ENCODE measurements at regions not wholly inside any gene's neighbourhood (a gene's known extent, or its start where the extent isn't known, plus 50 kb on each side); places are given as distances from the start of the nearest gene placed in this dataset.

- no peak overlapping the region for H3K4me3 ChIP-seq
- no peak for TF ChIP-seq Cebpa-rat (IDR thresholded peaks at IDR 0.05)
- H4K20me1 ChIP-seq = no peaks in the 10 kb centered on the region
- H3K4me1 ChIP-seq = no peaks in the 10 kb centered on the region
- H3K27me3 ChIP-seq = no peaks in the 10 kb centered on the region
- no peaks in the 10 kb centered on the region for H3K36me3 ChIP-seq
- H3K9ac ChIP-seq = no peak overlapping the region
- H3K9me3 ChIP-seq (replicated peaks in 1 of 11) = no peaks in the 10 kb centered on the region
- H3K4me2 ChIP-seq = no peak overlapping the region
- H3K27ac ChIP-seq = no peak overlapping the region
Observed at GRCh38 chr9:103615994-103616393, 478.1 kb upstream of the SMC2 start.

GRCh38 chr9:103617046-103617445 lies 477.1 kb upstream of the SMC2 start:
- no peak for TF ChIP-seq Cebpa-rat (IDR thresholded peaks at IDR 0.05)

GRCh38 chr9:103625161-103625804 lies 468.8 kb upstream of the SMC2 start:
- TF ChIP-seq Cebpa-rat (IDR thresholded peaks at IDR 0.05) = no peak
- Histone ChIP-seq H3K4me3 (no peak overlapping the region), H3K4me1 (no peaks in the 10 kb centered on the region), H3K27me3 (no peaks in the 10 kb centered on the region), H3K9me3 (replicated peaks in 1 of 11) (peaks cover 0 to 9% (median 4%) of the 10 kb centered on the region in 11 experiments; a peak in 6 of 22 replicates), H3K36me3 (no peaks in the 10 kb centered on the region), H3K9ac (no peak overlapping the region), H3K4me2 (no peak overlapping the region), H3K27ac (no peak overlapping the region), H4K20me1 (no peaks in the 10 kb centered on the region)

More at GRCh38 chr9:103617046-103617445, 477.1 kb upstream of the SMC2 start:
- Histone ChIP-seq H3K27me3 (no peaks in the 10 kb centered on the region), H3K9ac (no peak overlapping the region), H3K9me3 (replicated peaks in 1 of 11) (peaks cover 0 to 3% (median 2%) of the 10 kb centered on the region in 11 experiments; a peak in 5 of 22 replicates), H3K36me3 (no peaks in the 10 kb centered on the region), H4K20me1 (no peaks in the 10 kb centered on the region), H3K4me1 (no peaks in the 10 kb centered on the region), H3K4me3 (no peak overlapping the region), H3K27ac (no peak overlapping the region), H3K4me2 (no peak overlapping the region)

- Histone ChIP-seq H3K27ac (no peak overlapping the region), H3K4me3 (no peak overlapping the region), H3K4me1 (no peaks in the 10 kb centered on the region), H3K36me3 (no peaks in the 10 kb centered on the region), H3K9me3 (replicated peaks in 1 of 11) (no peaks in the 10 kb centered on the region), H3K27me3 (no peaks in the 10 kb centered on the region), H3K9ac (no peak overlapping the region), H4K20me1 (no peaks in the 10 kb centered on the region), H3K4me2 (no peak overlapping the region)
- TF ChIP-seq Cebpa-rat (IDR thresholded peaks at IDR 0.05) = no peak
Observed at GRCh38 chr9:103627731-103628130, 466.4 kb upstream of the SMC2 start.

- Histone ChIP-seq H3K27me3 (no peaks in the 10 kb centered on the region), H3K9ac (no peak overlapping the region), H4K20me1 (no peaks in the 10 kb centered on the region), H3K36me3 (no peaks in the 10 kb centered on the region), H3K4me2 (0 out of 22 replicates have a peak overlapping the region, but pooled peaks of 2 of the 11 experiments have one; percentile 11 to 41), H3K4me3 (no peak overlapping the region), H3K9me3 (replicated peaks in 1 of 11) (no peaks in the 10 kb centered on the region), H3K4me1 (peaks cover 0 to 4% (median 0%) of the 10 kb centered on the region in 10 experiments; a peak in 1 of 20 replicates), H3K27ac (no peak overlapping the region)
- TF ChIP-seq Cebpa-rat (IDR thresholded peaks at IDR 0.05) = no peak
Observed at GRCh38 chr9:103649086-103649485, 445.0 kb upstream of the SMC2 start.

- Histone ChIP-seq H3K4me2 (no peak overlapping the region), H4K20me1 (no peaks in the 10 kb centered on the region), H3K4me3 (no peak overlapping the region), H3K9me3 (replicated peaks in 1 of 11) (peaks cover 15 to 30% (median 22%) of the 10 kb centered on the region in 11 experiments; a peak in 20 of 22 replicates), H3K27me3 (no peaks in the 10 kb centered on the region), H3K4me1 (peaks cover 0 to 6% (median 2%) of the 10 kb centered on the region in 10 experiments; a peak in 5 of 20 replicates), H3K27ac (no peak overlapping the region), H3K9ac (no peak overlapping the region), H3K36me3 (no peaks in the 10 kb centered on the region)
- no peak for TF ChIP-seq Cebpa-rat (IDR thresholded peaks at IDR 0.05)
Observed at GRCh38 chr9:103658156-103658555, 436.0 kb upstream of the SMC2 start.

- no peak for TF ChIP-seq Cebpa-rat (IDR thresholded peaks at IDR 0.05)
- Histone ChIP-seq H3K4me1 (peaks cover 0 to 6% (median 2%) of the 10 kb centered on the region in 10 experiments; a peak in 5 of 20 replicates), H3K4me3 (no peak overlapping the region), H3K9ac (no peak overlapping the region), H3K9me3 (replicated peaks in 1 of 11) (peaks cover 15 to 30% (median 22%) of the 10 kb centered on the region in 11 experiments; a peak in 20 of 22 replicates), H4K20me1 (no peaks in the 10 kb centered on the region), H3K27me3 (no peaks in the 10 kb centered on the region), H3K27ac (no peak overlapping the region), H3K36me3 (no peaks in the 10 kb centered on the region), H3K4me2 (no peak overlapping the region)
Observed at GRCh38 chr9:103660830-103661229, 433.3 kb upstream of the SMC2 start.

- H3K9me3 ChIP-seq (replicated peaks in 1 of 11) = peaks cover 15 to 23% (median 17%) of the 10 kb centered on the region in 11 experiments; a peak in 20 of 22 replicates
Observed at GRCh38 chr9:103661663-103662062, 432.4 kb upstream of the SMC2 start.

GRCh38 chr9:103669296-103669695 lies 424.8 kb upstream of the SMC2 start:
- Histone ChIP-seq H3K4me3 (no peak overlapping the region), H3K4me1 (no peaks in the 10 kb centered on the region), H3K36me3 (no peaks in the 10 kb centered on the region), H3K4me2 (no peak overlapping the region), H3K9me3 (replicated peaks in 1 of 11) (no peaks in the 10 kb centered on the region), H3K9ac (no peak overlapping the region), H4K20me1 (no peaks in the 10 kb centered on the region), H3K27me3 (no peaks in the 10 kb centered on the region), H3K27ac (no peak overlapping the region)
- no peak for TF ChIP-seq Cebpa-rat (IDR thresholded peaks at IDR 0.05)

More at GRCh38 chr9:103661663-103662062, 432.4 kb upstream of the SMC2 start:
- no peaks in the 10 kb centered on the region for H3K27me3 ChIP-seq
- no peaks in the 10 kb centered on the region for H3K36me3 ChIP-seq
- no peak overlapping the region for H3K9ac ChIP-seq
- H4K20me1 ChIP-seq = no peaks in the 10 kb centered on the region
- H3K27ac ChIP-seq = no peak overlapping the region
- no peak overlapping the region for H3K4me3 ChIP-seq
- H3K4me1 ChIP-seq = peaks cover 0 to 6% (median 2%) of the 10 kb centered on the region in 10 experiments; a peak in 5 of 20 replicates
- TF ChIP-seq Cebpa-rat (IDR thresholded peaks at IDR 0.05) = no peak
- H3K4me2 ChIP-seq = no peak overlapping the region

- Histone ChIP-seq H4K20me1 (no peaks in the 10 kb centered on the region), H3K4me2 (no peak overlapping the region), H3K27me3 (no peaks in the 10 kb centered on the region), H3K36me3 (no peaks in the 10 kb centered on the region), H3K4me3 (no peak overlapping the region), H3K9me3 (replicated peaks in 1 of 11) (no peaks in the 10 kb centered on the region), H3K4me1 (no peaks in the 10 kb centered on the region), H3K27ac (no peak overlapping the region), H3K9ac (no peak overlapping the region)
- no peak for TF ChIP-seq Cebpa-rat (IDR thresholded peaks at IDR 0.05)
Observed at GRCh38 chr9:103674271-103674670, 419.8 kb upstream of the SMC2 start.

Data from BLaER1 treated with 17β-estradiol and CSF1 and Interleukin-3, amounts not matched to agents 10 nM and 100 nM (cell line).